ENCODE measurements at regions not wholly inside any gene's neighbourhood (a gene's known extent, or its start where the extent isn't known, plus 50 kb on each side); places are given as distances from the start of the nearest gene placed in this dataset.

GRCh38 chrX:134144231-134144630, 92.8 kb upstream of the CCDC160 start:
- TF ChIP-seq ZBTB7A (IDR thresholded peaks at IDR 0.05; ENCODE audit: low read depth) (no peak), MAX (IDR thresholded peaks at IDR 0.05) (no peak), EGR1 (IDR thresholded peaks at IDR 0.05) (no peak), REST (IDR thresholded peaks at IDR 0.05; ENCODE audit: low read depth) (no peak), CEBPB (IDR thresholded peaks at IDR 0.05) (no peak), TEAD4 (IDR thresholded peaks at IDR 0.05) (no peak), EP300 (IDR thresholded peaks at IDR 0.05; ENCODE audit: borderline replicate concordance) (no peak), USF1 (IDR thresholded peaks at IDR 0.05) (no peak), RAD21 (IDR thresholded peaks at IDR 0.05; ENCODE audit: low read depth) (peak; percentile 21; the same call in 1 of the 2 replicates), TAF1 (IDR thresholded peaks at IDR 0.05; ENCODE audit: low read depth) (no peak)
